ENCODE measurements at regions not wholly inside any gene's neighbourhood (a gene's known extent, or its start where the extent isn't known, plus 50 kb on each side); places are given as distances from the start of the nearest gene placed in this dataset.

DNA sequence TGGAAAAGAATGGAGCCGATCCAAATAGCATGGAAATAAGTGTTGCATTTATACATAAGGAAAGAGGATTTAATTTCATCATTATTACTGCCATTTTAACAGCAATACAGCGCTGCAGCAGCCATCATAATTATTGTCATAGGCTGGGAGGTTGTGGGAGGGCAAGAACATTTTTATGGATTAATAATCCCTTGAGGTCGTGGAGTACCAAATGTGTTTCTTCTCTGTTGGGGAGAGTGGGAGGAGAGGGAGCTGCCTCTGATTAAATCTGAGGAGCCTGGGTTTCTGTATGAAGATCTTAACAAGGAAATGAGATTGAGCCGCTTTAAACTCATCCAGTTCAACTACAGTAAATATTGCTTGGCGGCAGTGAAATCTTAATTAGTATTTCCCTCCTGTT lies 805.9 kb downstream of the PCDH17 start:
- TF ChIP-seq CTCF (IDR thresholded peaks at IDR 0.05; ENCODE audit: low read depth, low read length, poor library complexity, severe bottlenecking) = no peak
- no peak for TF ChIP-seq EZH2phosphoT487 (IDR thresholded peaks at IDR 0.05; ENCODE audit: borderline replicate concordance, low read length)

Measured in DOHH2 (cell line).